ENCODE measurements at regions not wholly inside any gene's neighbourhood (a gene's known extent, or its start where the extent isn't known, plus 50 kb on each side); places are given as distances from the start of the nearest gene placed in this dataset.
"Not testable (repeated sequence)": the region's sequence is repeated elsewhere in the genome, so short reads cannot be mapped to it uniquely, and the experiment has no call there.

GRCh38 chr6:85002847-85003246, 238.4 kb upstream of the TBX18 start:
- Histone ChIP-seq H3K9ac (ENCODE audit: low read length in 2 of 2) (no peak overlapping the region), H3K9me3 (ENCODE audit: control insufficient read depth in 2 of 2, low read length in 2 of 2) (no peaks in the 10 kb centered on the region), H3K4me1 (ENCODE audit: control insufficient read depth, insufficient read depth, low read length) (no peaks in the 10 kb centered on the region), H3K27ac (ENCODE audit: low read length) (no peak overlapping the region), H3K27me3 (ENCODE audit: control insufficient read depth in 1 of 2, insufficient read depth in 2 of 2, low read length in 2 of 2) (no peaks in the 10 kb centered on the region), H3K36me3 (ENCODE audit: control insufficient read depth in 2 of 2, insufficient read depth in 2 of 2, low read length in 2 of 2) (no peaks in the 10 kb centered on the region), H3K4me3 (ENCODE audit: low read length in 2 of 2) (no peak overlapping the region)

- Histone ChIP-seq H3K27ac (ENCODE audit: low read length) (no peak overlapping the region), H3K4me3 (ENCODE audit: low read length in 2 of 2) (no peak overlapping the region), H3K9me3 (ENCODE audit: control insufficient read depth in 2 of 2, low read length in 2 of 2) (no peaks in the 10 kb centered on the region), H3K27me3 (ENCODE audit: control insufficient read depth in 1 of 2, insufficient read depth in 2 of 2, low read length in 2 of 2) (no peaks in the 10 kb centered on the region), H3K9ac (ENCODE audit: low read length in 2 of 2) (no peak overlapping the region), H3K36me3 (ENCODE audit: control insufficient read depth in 2 of 2, insufficient read depth in 2 of 2, low read length in 2 of 2) (no peaks in the 10 kb centered on the region), H3K4me1 (ENCODE audit: control insufficient read depth, insufficient read depth, low read length) (no peaks in the 10 kb centered on the region)
Observed at GRCh38 chr6:85000001-85000400, 235.6 kb upstream of the TBX18 start.

- no peaks in the 10 kb centered on the region for H3K9me3 ChIP-seq (ENCODE audit: control insufficient read depth in 2 of 2, low read length in 2 of 2)
- H3K4me1 ChIP-seq (ENCODE audit: control insufficient read depth, insufficient read depth, low read length), result no peaks in the 10 kb centered on the region
- H3K27ac ChIP-seq (ENCODE audit: low read length), result no peak overlapping the region
- H3K27me3 ChIP-seq (ENCODE audit: control insufficient read depth in 1 of 2, insufficient read depth in 2 of 2, low read length in 2 of 2), result no peaks in the 10 kb centered on the region
- no peak overlapping the region for H3K4me3 ChIP-seq (ENCODE audit: low read length in 2 of 2)
- H3K36me3 ChIP-seq (ENCODE audit: control insufficient read depth in 2 of 2, insufficient read depth in 2 of 2, low read length in 2 of 2), result no peaks in the 10 kb centered on the region
- H3K9ac ChIP-seq (ENCODE audit: low read length in 2 of 2), result no peak overlapping the region
Observed at GRCh38 chr6:84998223-84998622, 233.8 kb upstream of the TBX18 start.

GRCh38 chr6:84988766-84989165, 224.4 kb upstream of the TBX18 start:
- not testable (repeated sequence) for H3K27ac ChIP-seq (ENCODE audit: low read length); H3K9me3 ChIP-seq (ENCODE audit: control insufficient read depth in 2 of 2, low read length in 2 of 2); H3K27me3 ChIP-seq (ENCODE audit: control insufficient read depth in 1 of 2, insufficient read depth in 2 of 2, low read length in 2 of 2); H3K9ac ChIP-seq (ENCODE audit: low read length in 2 of 2); H3K36me3 ChIP-seq (ENCODE audit: control insufficient read depth in 2 of 2, insufficient read depth in 2 of 2, low read length in 2 of 2); H3K4me3 ChIP-seq (ENCODE audit: low read length in 2 of 2); H3K4me1 ChIP-seq (ENCODE audit: control insufficient read depth, insufficient read depth, low read length)

- H3K27ac ChIP-seq (ENCODE audit: low read length); H3K4me1 ChIP-seq (ENCODE audit: control insufficient read depth, insufficient read depth, low read length); H3K4me3 ChIP-seq (ENCODE audit: low read length in 2 of 2); H3K36me3 ChIP-seq (ENCODE audit: control insufficient read depth in 2 of 2, insufficient read depth in 2 of 2, low read length in 2 of 2); H3K9me3 ChIP-seq (ENCODE audit: control insufficient read depth in 2 of 2, low read length in 2 of 2); H3K9ac ChIP-seq (ENCODE audit: low read length in 2 of 2); H3K27me3 ChIP-seq (ENCODE audit: control insufficient read depth in 1 of 2, insufficient read depth in 2 of 2, low read length in 2 of 2): not testable (repeated sequence)
Observed at GRCh38 chr6:84985490-84985889, 221.1 kb upstream of the TBX18 start.

DNA sequence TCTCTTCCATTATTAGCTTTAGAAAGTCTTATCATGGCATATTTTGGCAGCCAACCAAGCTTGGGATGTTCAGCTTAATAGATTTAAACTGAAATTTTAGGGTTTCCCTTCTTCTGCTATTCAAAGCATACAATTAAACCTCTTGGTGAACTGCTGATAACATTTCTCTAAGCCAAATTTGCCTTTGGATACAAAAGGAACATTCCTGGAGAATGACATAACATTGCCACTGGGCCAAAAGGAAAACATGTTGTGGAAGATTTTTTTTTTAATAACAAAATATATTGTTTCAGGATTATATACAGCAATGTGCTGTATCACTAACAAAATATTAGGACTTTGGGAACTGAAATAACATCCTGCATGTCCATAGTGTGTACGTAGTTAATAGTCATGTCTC, 215.1 kb upstream of the TBX18 start:
- H3K4me3 ChIP-seq (ENCODE audit: low read length in 2 of 2), result no peak overlapping the region
- no peaks in the 10 kb centered on the region for H3K9me3 ChIP-seq (ENCODE audit: control insufficient read depth in 2 of 2, low read length in 2 of 2)
- H3K36me3 ChIP-seq (ENCODE audit: control insufficient read depth in 2 of 2, insufficient read depth in 2 of 2, low read length in 2 of 2), result no peaks in the 10 kb centered on the region
- no peaks in the 10 kb centered on the region for H3K27me3 ChIP-seq (ENCODE audit: control insufficient read depth in 1 of 2, insufficient read depth in 2 of 2, low read length in 2 of 2)
- H3K4me1 ChIP-seq (ENCODE audit: control insufficient read depth, insufficient read depth, low read length), result no peaks in the 10 kb centered on the region
- H3K27ac ChIP-seq (ENCODE audit: low read length), result no peak overlapping the region
- H3K9ac ChIP-seq (ENCODE audit: low read length in 2 of 2), result no peak overlapping the region

DNA sequence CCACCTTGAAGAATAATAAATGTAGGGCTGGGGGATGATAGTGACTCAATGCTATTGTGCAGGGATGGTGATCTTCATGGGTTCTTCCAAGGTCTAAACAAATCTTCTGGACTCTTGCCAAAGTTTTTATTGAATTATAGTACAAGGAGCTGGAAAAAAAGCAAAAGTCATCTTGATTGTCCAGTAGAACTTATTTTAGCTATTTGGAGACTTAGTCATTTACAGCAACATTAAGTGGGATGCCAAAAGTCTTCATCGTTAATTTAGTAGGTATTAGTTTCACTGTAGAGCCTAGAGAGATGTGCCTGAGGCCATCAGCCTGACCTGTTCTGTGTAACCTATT, 212.9 kb upstream of the TBX18 start:
- Histone ChIP-seq H3K9me3 (ENCODE audit: control insufficient read depth in 2 of 2, low read length in 2 of 2) (no peaks in the 10 kb centered on the region), H3K4me3 (ENCODE audit: low read length in 2 of 2) (no peak overlapping the region), H3K27ac (ENCODE audit: low read length) (no peak overlapping the region), H3K27me3 (ENCODE audit: control insufficient read depth in 1 of 2, insufficient read depth in 2 of 2, low read length in 2 of 2) (no peaks in the 10 kb centered on the region), H3K9ac (ENCODE audit: low read length in 2 of 2) (no peak overlapping the region), H3K36me3 (ENCODE audit: control insufficient read depth in 2 of 2, insufficient read depth in 2 of 2, low read length in 2 of 2) (no peaks in the 10 kb centered on the region), H3K4me1 (ENCODE audit: control insufficient read depth, insufficient read depth, low read length) (no peaks in the 10 kb centered on the region)

GRCh38 chr6:84976526-84977362, 212.3 kb upstream of the TBX18 start:
- H3K4me1 ChIP-seq (ENCODE audit: control insufficient read depth, insufficient read depth, low read length), result no peaks in the 10 kb centered on the region
- H3K27ac ChIP-seq (ENCODE audit: low read length), result no peak overlapping the region
- no peaks in the 10 kb centered on the region for H3K9me3 ChIP-seq (ENCODE audit: control insufficient read depth in 2 of 2, low read length in 2 of 2)
- H3K4me3 ChIP-seq (ENCODE audit: low read length in 2 of 2), result no peak overlapping the region
- no peak overlapping the region for H3K9ac ChIP-seq (ENCODE audit: low read length in 2 of 2)
- H3K36me3 ChIP-seq (ENCODE audit: control insufficient read depth in 2 of 2, insufficient read depth in 2 of 2, low read length in 2 of 2), result no peaks in the 10 kb centered on the region
- H3K27me3 ChIP-seq (ENCODE audit: control insufficient read depth in 1 of 2, insufficient read depth in 2 of 2, low read length in 2 of 2), result no peaks in the 10 kb centered on the region

GRCh38 chr6:84975316-84975715, 210.9 kb upstream of the TBX18 start:
- Histone ChIP-seq H3K27ac (ENCODE audit: low read length) (no peak overlapping the region), H3K27me3 (ENCODE audit: control insufficient read depth in 1 of 2, insufficient read depth in 2 of 2, low read length in 2 of 2) (no peaks in the 10 kb centered on the region), H3K4me3 (ENCODE audit: low read length in 2 of 2) (no peak overlapping the region), H3K4me1 (ENCODE audit: control insufficient read depth, insufficient read depth, low read length) (no peaks in the 10 kb centered on the region), H3K9me3 (ENCODE audit: control insufficient read depth in 2 of 2, low read length in 2 of 2) (no peaks in the 10 kb centered on the region), H3K9ac (ENCODE audit: low read length in 2 of 2) (no peak overlapping the region), H3K36me3 (ENCODE audit: control insufficient read depth in 2 of 2, insufficient read depth in 2 of 2, low read length in 2 of 2) (no peaks in the 10 kb centered on the region)

DNA sequence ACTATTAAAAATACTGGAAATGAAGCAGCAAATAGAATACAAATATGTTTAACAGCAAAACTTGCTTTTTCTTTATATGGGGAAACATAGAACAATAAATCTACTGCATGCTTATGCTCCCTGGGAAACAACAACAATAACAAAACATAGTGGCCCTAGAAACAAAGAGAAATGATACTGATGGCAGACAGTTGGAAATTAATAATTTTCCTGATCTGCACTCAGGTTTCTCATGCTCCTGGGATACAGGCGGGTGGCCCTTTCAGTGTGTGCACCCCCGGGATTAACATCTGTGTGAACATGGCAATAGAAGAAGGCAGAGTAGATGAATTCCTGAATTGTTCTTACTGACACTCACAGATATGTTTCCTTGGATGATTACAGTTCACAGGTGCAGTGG, 209.2 kb upstream of the TBX18 start:
- H3K36me3 ChIP-seq (ENCODE audit: control insufficient read depth in 2 of 2, insufficient read depth in 2 of 2, low read length in 2 of 2), result no peaks in the 10 kb centered on the region
- H3K27ac ChIP-seq (ENCODE audit: low read length), result no peak overlapping the region
- no peaks in the 10 kb centered on the region for H3K4me1 ChIP-seq (ENCODE audit: control insufficient read depth, insufficient read depth, low read length)
- H3K9me3 ChIP-seq (ENCODE audit: control insufficient read depth in 2 of 2, low read length in 2 of 2), result peaks cover 0 to 5% of the 10 kb centered on the region in 2 donors
- H3K27me3 ChIP-seq (ENCODE audit: control insufficient read depth in 1 of 2, insufficient read depth in 2 of 2, low read length in 2 of 2), result no peaks in the 10 kb centered on the region
- H3K4me3 ChIP-seq (ENCODE audit: low read length in 2 of 2), result no peak overlapping the region
- no peak overlapping the region for H3K9ac ChIP-seq (ENCODE audit: low read length in 2 of 2)

GRCh38 chr6:84967965-84968364, 203.6 kb upstream of the TBX18 start:
- Histone ChIP-seq H3K9me3 (ENCODE audit: control insufficient read depth in 2 of 2, low read length in 2 of 2) (peaks cover 9 to 14% of the 10 kb centered on the region in 2 donors), H3K27me3 (ENCODE audit: control insufficient read depth in 1 of 2, insufficient read depth in 2 of 2, low read length in 2 of 2) (no peaks in the 10 kb centered on the region), H3K9ac (ENCODE audit: low read length in 2 of 2) (no peak overlapping the region), H3K4me3 (ENCODE audit: low read length in 2 of 2) (no peak overlapping the region), H3K36me3 (ENCODE audit: control insufficient read depth in 2 of 2, insufficient read depth in 2 of 2, low read length in 2 of 2) (no peaks in the 10 kb centered on the region), H3K4me1 (ENCODE audit: control insufficient read depth, insufficient read depth, low read length) (no peaks in the 10 kb centered on the region), H3K27ac (ENCODE audit: low read length) (no peak overlapping the region)

Data from stomach smooth muscle (tissue), 2 donors.